Heart left ventricle (tissue), 16 donors: ENCODE measurements at regions not wholly inside any gene's neighbourhood (a gene's known extent, or its start where the extent isn't known, plus 50 kb on each side); places are given as distances from the start of the nearest gene placed in this dataset.
"Not testable (repeated sequence)": the region's sequence is repeated elsewhere in the genome, so short reads cannot be mapped to it uniquely, and the experiment has no call there.

Source experiments
- ATAC-seq, 4 donors: fragments of 200-7000 bp; cut with Tn5 transposase; one replicate each; pipeline ENCODE4 v1.9.1; 2020 to 2022; ENCODE audit warnings: moderate library complexity in 4 of 4, mild to moderate bottlenecking in 3 of 4, moderate number of reproducible peaks in 1 of 4
- DNase-seq, 5 donors: peaks; one replicate each; pipeline ENCODE4 v3.0.0-alpha.2; 2020
- H3K27ac ChIP-seq, 12 donors: fragments of 200-600 bp; sonication (generic) in 4 of 12; one replicate each; pipeline versions ENCODE4 v1.5.0 to v1.8.0; 2016 to 2022; ENCODE audit warnings: mild to moderate bottlenecking in 2 of 12
- H3K27me3 ChIP-seq, 9 donors: fragments of 200-600 bp; sonication (generic) in 2 of 9; one replicate each; pipeline versions ENCODE4 v1.5.1 to v1.8.0; 2016 to 2022; ENCODE audit warnings: mild to moderate bottlenecking in 3 of 9
- H3K36me3 ChIP-seq, 9 donors: fragments of 200-600 bp; sonication (generic) in 2 of 9; one replicate each; pipeline versions ENCODE4 v1.5.0 to v1.8.0; 2018 to 2022; ENCODE audit warnings: mild to moderate bottlenecking in 2 of 9
- H3K4me1 ChIP-seq, 12 donors: fragments of 200-600 bp; sonication (generic) in 4 of 12; one replicate each; pipeline versions ENCODE4 v1.5.0 to v1.8.0; 2016 to 2022; ENCODE audit warnings: mild to moderate bottlenecking in 3 of 12
- H3K4me3 ChIP-seq, 12 donors: fragments of 200-600 bp; sonication (generic) in 4 of 12; one replicate each; pipeline versions ENCODE4 v1.5.0 to v1.8.0; 2017 to 2022; ENCODE audit warnings: mild to moderate bottlenecking in 9 of 12, moderate library complexity in 4 of 12
- H3K9me3 ChIP-seq, 12 donors: fragments of 200-600 bp; sonication (generic) in 4 of 12; one replicate each; pipeline versions ENCODE4 v1.5.0 to v1.8.0; 2016 to 2022; ENCODE audit warnings: mild to moderate bottlenecking in 1 of 12
- CTCF ChIP-seq, 12 donors: fragments of 200-600 bp; sonication (generic) in 4 of 12; IDR thresholded peaks; one replicate each; pipeline versions ENCODE4 v1.5.0 to v1.8.0; 2018 to 2022; ENCODE audit warnings: antibody characterized with exemption in 12 of 12, mild to moderate bottlenecking in 5 of 12
- POLR2A ChIP-seq, 2 donors: fragments of 450-650 bp; IDR thresholded peaks; one replicate each; pipeline ENCODE4 v1.6.1; 2017; ENCODE audit warnings: antibody characterized with exemption in 2 of 2, mild to moderate bottlenecking in 2 of 2, moderate library complexity in 2 of 2
- WGBS, 4 donors: extraction: QIAGEN DNeasy Blood & Tissue Kit in 2 of 4; methylation state at CpG; one replicate each; pipeline versions ENCODE4 v1.1.5 to v1.1.7; 2013 to 2018; 5-methylcytosine and 5-hydroxymethylcytosine counted together
- intact Hi-C, 10 donors: fragments of 100-400 bp; cut with DNase I; formaldehyde crosslinking; loops; one replicate each; pipeline versions ENCODE4 v1.11.1 to v1.14.2; 2022
- donor health status: ischemic (EF 13 %, LVEDD 7.1; RV severe dilation, severe dysfunction).
- donor health status: healthy with polysubstance abuse.
- donor health status: DM: no; HTN: yes; CAD: no.
- donor health status: DM: no; HTN: no; CAD: no.
- donor health status: ischemic (EF 25% LVEDD 6.9; RV normal size, moderate dysfunction).
- donor health status: ischemic (EF 25% LVEDD 5.7; RV mildly dilated, moderate dysfunction).
- donor health status: healthy.
- donor health status: DM: yes; HTN: yes; CAD: no.
- donor health status: ischemic (EF 35%, LVEDD 5.7; RV mildly dilated, moderate dysfunction).
- donor health status: nonischemic (EF 11% LVEDD 7.7; RV severe dilation, severe dysfunction).
- donor health status: DM: yes; HTN: yes; CAD: no.
- donor health status: PGD.
- donor health status: ischemic (EF 29% LVEDD 5.4; RV normal size, mild dysfunction).
- donor health status: nonischemic (EF 23%, LVEDD 6.1; RV moderate dilation, normal function).

GRCh38 chr5:38695021-38695958 lies 138.8 kb upstream of the LIFR start:
- no peaks in the 10 kb centered on the region for H3K36me3 ChIP-seq
- WGBS, 4 donors: 60 to 64% (median 62%) methylated on average over 9 of the region's 9 CpGs
- intact Hi-C loops: no loop called here
- no peaks in the 10 kb centered on the region for H3K27me3 ChIP-seq
- H3K4me3 ChIP-seq: no peak overlapping the region
- no peak for TF ChIP-seq POLR2A (IDR thresholded peaks at IDR 0.05)
- TF ChIP-seq CTCF (IDR thresholded peaks at IDR 0.05): no peak
- H3K9me3 ChIP-seq: no peaks in the 10 kb centered on the region
- H3K27ac ChIP-seq: no peak overlapping the region
- DNase-seq (no peak), ATAC-seq (peak in 1 of 4 donors; percentile 42)
- H3K4me1 ChIP-seq: peaks cover 0 to 7% (median 0%) of the 10 kb centered on the region in 12 donors

GRCh38 chr5:38697013-38697412 lies 140.6 kb upstream of the LIFR start:
- ATAC-seq (no peak), DNase-seq (no peak)
- intact Hi-C loops: no loop called here
- Histone ChIP-seq H3K4me3 (no peak overlapping the region), H3K27ac (peak overlapping the region in 1 of 12 donors; percentile 22), H3K4me1 (peaks cover 0 to 7% (median 0%) of the 10 kb centered on the region in 12 donors), H3K9me3 (no peaks in the 10 kb centered on the region), H3K27me3 (no peaks in the 10 kb centered on the region), H3K36me3 (no peaks in the 10 kb centered on the region)
- TF ChIP-seq POLR2A (IDR thresholded peaks at IDR 0.05): no peak
- TF ChIP-seq CTCF (IDR thresholded peaks at IDR 0.05): no peak

GRCh38 chr5:38705529-38705928 lies 140.3 kb upstream of the OSMR start:
- 83 to 98% (median 97%) methylated on average over 4 of the region's 4 CpGs for WGBS, 4 donors
- peaks cover 0 to 36% (median 5%) of the 10 kb centered on the region in 12 donors for H3K4me1 ChIP-seq
- H3K27me3 ChIP-seq, H3K27ac ChIP-seq, H3K36me3 ChIP-seq, H3K9me3 ChIP-seq, DNase-seq, H3K4me3 ChIP-seq, ATAC-seq: not testable (repeated sequence)
- intact Hi-C loops: loop anchor here in 1 of 10 donors (5.0 kb wide), 1 partner anchor 83 kb away; no protein-coding TSS in a partner anchor

GRCh38 chr5:38706376-38706775 lies 139.4 kb upstream of the OSMR start:
- H3K4me1 ChIP-seq: peaks cover 0 to 36% (median 5%) of the 10 kb centered on the region in 12 donors
- ATAC-seq (no peak), DNase-seq (no peak)
- no peaks in the 10 kb centered on the region for H3K9me3 ChIP-seq
- H3K4me3 ChIP-seq: no peak overlapping the region
- no peaks in the 10 kb centered on the region for H3K36me3 ChIP-seq
- H3K27ac ChIP-seq: no peak overlapping the region
- WGBS, 4 donors: 84 to 96% (median 86%) methylated on average over 3 of the region's 3 CpGs
- H3K27me3 ChIP-seq: no peaks in the 10 kb centered on the region
- intact Hi-C loops: loop anchor here in 1 of 10 donors (5.0 kb wide), 1 partner anchor 84 kb away; no protein-coding TSS in a partner anchor
- no peak for TF ChIP-seq POLR2A (IDR thresholded peaks at IDR 0.05)
- no peak for TF ChIP-seq CTCF (IDR thresholded peaks at IDR 0.05)
